Thyroid gland (tissue), 4 donors: ENCODE measurements at regions not wholly inside any gene's neighbourhood (a gene's known extent, or its start where the extent isn't known, plus 50 kb on each side); places are given as distances from the start of the nearest gene placed in this dataset.

Experiments
- DNase-seq, 2 donors: peaks; one replicate each; pipeline ENCODE4 v3.0.0-alpha.2; 2019
- H3K27ac ChIP-seq, 3 donors: fragments of 200-600 bp; sonication (generic); 1 replicate in 2 of 3; 2 replicates in 1 of 3; pipeline ENCODE4 v1.5.1; 2016 to 2019; ENCODE audit warnings: mild to moderate bottlenecking in 1 of 3, moderate library complexity in 1 of 3
- H3K27me3 ChIP-seq: fragments of 200-600 bp; sonication (generic); one replicate; pipeline ENCODE4 v1.5.1; 2019
- H3K36me3 ChIP-seq, 2 donors: fragments of 200-600 bp; sonication (generic); one replicate each; pipeline ENCODE4 v1.5.1; 2016 to 2019
- H3K4me1 ChIP-seq, 2 donors: fragments of 200-600 bp; sonication (generic); one replicate each; pipeline ENCODE4 v1.5.1; 2017 to 2019
- H3K4me3 ChIP-seq, 3 donors: fragments of 200-600 bp; sonication (generic); replicated peaks in 1 of 3; 1 replicate in 2 of 3; 2 replicates in 1 of 3; pipeline ENCODE4 v1.5.1; 2016; ENCODE audit warnings: mild to moderate bottlenecking in 1 of 3
- H3K9me3 ChIP-seq: fragments of 200-600 bp; sonication (generic); one replicate; pipeline ENCODE4 v1.5.1; 2017
- POLR2A ChIP-seq, 2 donors: fragments of 450-650 bp; IDR thresholded peaks; one replicate each; pipeline ENCODE4 v1.6.1; 2017; ENCODE audit warnings: antibody characterized with exemption in 2 of 2, mild to moderate bottlenecking in 2 of 2, moderate library complexity in 1 of 2
- WGBS, 2 donors: methylation state at CpG; one replicate each; pipeline ENCODE4 v1.1.5; 2017; 5-methylcytosine and 5-hydroxymethylcytosine counted together
- intact Hi-C: fragments of 100-400 bp; cut with DNase I; formaldehyde crosslinking; loops from one replicate; pipeline ENCODE4 v1.15.1; 2023
- TF ChIP-seq, protein P1 (sequence below), 6 experiments: fragments of 200-600 bp in 3 of 6; fragments of 450-650 bp in 3 of 6; sonication (generic) in 3 of 6; IDR thresholded peaks; one replicate each; pipeline ENCODE4 v1.5.1; 2016 to 2019; ENCODE audit warnings: antibody characterized with exemption in 6 of 6, mild to moderate bottlenecking in 2 of 6, inconsistent platforms in 1 of 6, moderate library complexity in 1 of 6

DNA sequence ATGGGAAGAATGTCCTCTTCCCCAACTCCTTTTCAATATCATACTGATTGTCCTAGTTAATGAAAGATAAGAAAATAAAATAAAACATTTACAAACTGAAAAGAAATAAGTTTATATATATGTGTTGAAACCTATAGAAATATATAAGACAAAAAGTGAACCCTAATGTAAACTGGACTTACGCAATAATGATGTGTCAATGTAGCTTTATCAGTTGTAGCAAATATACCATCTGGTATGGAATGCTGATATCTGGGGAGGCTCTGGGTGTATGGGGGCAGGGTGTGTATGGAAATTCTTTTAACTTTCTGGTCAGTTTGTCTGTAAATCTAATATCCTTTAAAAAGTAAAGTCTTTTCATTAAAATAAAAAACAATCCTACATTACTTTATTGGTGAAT, 603.9 kb downstream of the DMRTA1 start:
- Histone ChIP-seq H3K4me1 (no peaks in the 10 kb centered on the region), H3K9me3 (no peaks in the 10 kb centered on the region), H3K4me3 (no peak overlapping the region), H3K27ac (no peak overlapping the region), H3K36me3 (no peaks in the 10 kb centered on the region), H3K27me3 (no peaks in the 10 kb centered on the region)
- intact Hi-C loops = no loop called here
- 94 to 96% methylated on average over 1 of the region's 1 CpG for WGBS, 2 donors
- no peak for DNase-seq
- TF ChIP-seq, protein P1, sequence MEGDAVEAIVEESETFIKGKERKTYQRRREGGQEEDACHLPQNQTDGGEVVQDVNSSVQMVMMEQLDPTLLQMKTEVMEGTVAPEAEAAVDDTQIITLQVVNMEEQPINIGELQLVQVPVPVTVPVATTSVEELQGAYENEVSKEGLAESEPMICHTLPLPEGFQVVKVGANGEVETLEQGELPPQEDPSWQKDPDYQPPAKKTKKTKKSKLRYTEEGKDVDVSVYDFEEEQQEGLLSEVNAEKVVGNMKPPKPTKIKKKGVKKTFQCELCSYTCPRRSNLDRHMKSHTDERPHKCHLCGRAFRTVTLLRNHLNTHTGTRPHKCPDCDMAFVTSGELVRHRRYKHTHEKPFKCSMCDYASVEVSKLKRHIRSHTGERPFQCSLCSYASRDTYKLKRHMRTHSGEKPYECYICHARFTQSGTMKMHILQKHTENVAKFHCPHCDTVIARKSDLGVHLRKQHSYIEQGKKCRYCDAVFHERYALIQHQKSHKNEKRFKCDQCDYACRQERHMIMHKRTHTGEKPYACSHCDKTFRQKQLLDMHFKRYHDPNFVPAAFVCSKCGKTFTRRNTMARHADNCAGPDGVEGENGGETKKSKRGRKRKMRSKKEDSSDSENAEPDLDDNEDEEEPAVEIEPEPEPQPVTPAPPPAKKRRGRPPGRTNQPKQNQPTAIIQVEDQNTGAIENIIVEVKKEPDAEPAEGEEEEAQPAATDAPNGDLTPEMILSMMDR (IDR thresholded peaks at IDR 0.05) = no peak
- no peak for TF ChIP-seq POLR2A (IDR thresholded peaks at IDR 0.05)

DNA sequence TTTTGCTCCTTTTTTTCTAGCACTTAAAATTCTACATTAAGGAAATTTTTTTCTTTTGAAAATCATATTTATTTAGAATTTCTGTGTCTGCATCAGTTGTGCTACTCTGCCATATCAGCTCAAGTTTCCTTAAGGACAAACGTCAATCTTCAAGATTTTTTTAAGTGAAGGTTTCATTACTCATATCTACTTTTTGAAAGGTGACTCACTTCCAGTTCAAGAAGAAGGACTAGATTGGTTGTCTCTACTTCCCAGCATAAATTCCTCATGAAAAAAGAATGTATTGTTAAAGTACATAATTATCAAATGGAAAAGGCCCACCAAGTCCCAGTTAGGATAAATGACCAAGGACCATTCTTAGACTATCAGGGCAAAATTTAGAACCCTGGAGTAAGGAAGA, 626.5 kb downstream of the DMRTA1 start:
- Histone ChIP-seq H3K27me3 (no peaks in the 10 kb centered on the region), H3K4me3 (no peak overlapping the region), H3K27ac (no peak overlapping the region), H3K9me3 (no peaks in the 10 kb centered on the region), H3K4me1 (no peaks in the 10 kb centered on the region), H3K36me3 (no peaks in the 10 kb centered on the region)
- WGBS, 2 donors = 75 to 81% methylated on average over 1 of the region's 1 CpG
- TF ChIP-seq POLR2A (IDR thresholded peaks at IDR 0.05) = no peak
- TF ChIP-seq, protein P1 (IDR thresholded peaks at IDR 0.05) = no peak
- no peak for DNase-seq
- intact Hi-C loops = no loop called here

DNA sequence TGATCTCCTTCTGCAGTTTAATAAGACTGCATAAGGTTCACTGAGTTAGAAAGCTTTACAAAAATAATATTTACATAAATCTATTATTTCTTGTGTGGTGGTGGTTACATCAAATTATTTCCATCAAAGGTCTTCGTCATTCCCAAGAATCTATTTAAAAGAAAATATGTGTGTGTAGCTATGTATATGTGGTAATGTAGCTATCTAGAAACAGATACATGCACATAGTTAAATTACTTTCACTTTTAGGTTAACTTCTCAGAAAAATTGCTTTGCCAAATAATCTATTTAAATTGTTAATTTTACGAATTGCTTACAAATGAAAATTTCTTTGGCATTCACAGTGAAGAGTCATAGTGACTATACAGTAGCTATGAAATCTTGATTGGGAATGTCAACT, 633.2 kb downstream of the DMRTA1 start:
- intact Hi-C loops = no loop called here
- WGBS, 2 donors = 77 to 83% methylated on average over 2 of the region's 2 CpGs
- Histone ChIP-seq H3K4me1 (no peaks in the 10 kb centered on the region), H3K36me3 (no peaks in the 10 kb centered on the region), H3K9me3 (no peaks in the 10 kb centered on the region), H3K27ac (no peak overlapping the region), H3K4me3 (no peak overlapping the region), H3K27me3 (no peaks in the 10 kb centered on the region)
- no peak for DNase-seq
- TF ChIP-seq, protein P1 (IDR thresholded peaks at IDR 0.05) = no peak
- TF ChIP-seq POLR2A (IDR thresholded peaks at IDR 0.05) = no peak

DNA sequence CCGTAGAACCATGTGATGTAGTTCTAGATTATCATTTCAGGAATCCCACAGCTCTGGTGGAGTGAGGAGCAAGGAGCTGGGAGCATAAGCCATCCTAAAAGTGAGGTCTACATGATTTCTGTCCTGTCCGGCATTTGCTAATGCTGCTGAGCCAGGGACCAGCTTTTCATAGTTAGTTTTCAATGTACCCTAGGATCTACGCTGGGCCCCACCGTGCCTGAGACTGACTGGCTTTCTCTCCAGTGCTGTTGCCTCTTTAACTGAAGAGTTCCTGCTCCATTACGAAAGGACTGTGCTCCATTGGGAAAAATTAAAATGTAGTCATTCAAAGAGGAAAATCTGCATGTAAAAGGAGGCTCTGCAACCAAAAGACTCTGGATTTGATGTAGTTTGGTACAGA, 634.8 kb downstream of the DMRTA1 start:
- no peak overlapping the region for H3K27ac ChIP-seq
- intact Hi-C loops = no loop called here
- no peaks in the 10 kb centered on the region for H3K9me3 ChIP-seq
- no peak for DNase-seq
- no peaks in the 10 kb centered on the region for H3K36me3 ChIP-seq
- WGBS, 2 donors = 76 to 79% methylated on average over 5 of the region's 5 CpGs
- no peak overlapping the region for H3K4me3 ChIP-seq
- H3K27me3 ChIP-seq = no peaks in the 10 kb centered on the region
- TF ChIP-seq, protein P1 (IDR thresholded peaks at IDR 0.05) = no peak
- no peak for TF ChIP-seq POLR2A (IDR thresholded peaks at IDR 0.05)
- H3K4me1 ChIP-seq = no peaks in the 10 kb centered on the region

DNA sequence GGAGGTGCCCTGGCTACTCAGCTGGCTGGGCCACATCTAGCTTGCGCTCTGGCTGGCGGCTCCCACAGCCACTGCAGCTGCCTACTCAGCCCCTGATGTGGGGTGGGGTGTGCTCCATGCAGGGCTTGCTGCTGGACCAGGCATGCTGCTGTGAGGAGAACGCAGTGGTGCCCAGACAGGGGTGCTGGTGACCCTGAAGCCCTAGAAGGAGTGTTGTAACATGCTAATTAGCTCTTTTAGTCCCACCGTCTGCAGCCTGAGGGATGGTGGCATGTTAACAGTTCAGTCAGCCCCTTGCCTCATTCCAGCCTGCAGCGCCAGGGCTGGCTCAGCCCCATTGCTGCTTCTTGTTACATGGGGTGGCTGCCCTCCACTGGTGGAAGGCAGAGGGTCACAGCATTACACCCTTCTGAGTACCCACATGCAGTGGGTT, 642.3 kb downstream of the DMRTA1 start:
- no peaks in the 10 kb centered on the region for H3K9me3 ChIP-seq
- no peaks in the 10 kb centered on the region for H3K4me1 ChIP-seq
- 84% methylated on average over 3 to 4 of the region's 5 CpGs for WGBS, 2 donors
- intact Hi-C loops = no loop called here
- H3K27ac ChIP-seq = no peak overlapping the region
- no peak overlapping the region for H3K4me3 ChIP-seq
- H3K27me3 ChIP-seq = no peaks in the 10 kb centered on the region
- H3K36me3 ChIP-seq = no peaks in the 10 kb centered on the region
- no peak for TF ChIP-seq POLR2A (IDR thresholded peaks at IDR 0.05)
- TF ChIP-seq, protein P1 (IDR thresholded peaks at IDR 0.05) = no peak
- DNase-seq = no peak
